Activated T-cell treated with anti-CD3 and anti-CD28 coated beads for 24 hours (primary cell): ENCODE measurements at regions not wholly inside any gene's neighbourhood (a gene's known extent, or its start where the extent isn't known, plus 50 kb on each side); places are given as distances from the start of the nearest gene placed in this dataset.

Experiments used
- DNase-seq: peaks from one replicate; pipeline ENCODE4 v3.0.0-alpha.2; 2020; ENCODE audit warnings: low read depth

DNA sequence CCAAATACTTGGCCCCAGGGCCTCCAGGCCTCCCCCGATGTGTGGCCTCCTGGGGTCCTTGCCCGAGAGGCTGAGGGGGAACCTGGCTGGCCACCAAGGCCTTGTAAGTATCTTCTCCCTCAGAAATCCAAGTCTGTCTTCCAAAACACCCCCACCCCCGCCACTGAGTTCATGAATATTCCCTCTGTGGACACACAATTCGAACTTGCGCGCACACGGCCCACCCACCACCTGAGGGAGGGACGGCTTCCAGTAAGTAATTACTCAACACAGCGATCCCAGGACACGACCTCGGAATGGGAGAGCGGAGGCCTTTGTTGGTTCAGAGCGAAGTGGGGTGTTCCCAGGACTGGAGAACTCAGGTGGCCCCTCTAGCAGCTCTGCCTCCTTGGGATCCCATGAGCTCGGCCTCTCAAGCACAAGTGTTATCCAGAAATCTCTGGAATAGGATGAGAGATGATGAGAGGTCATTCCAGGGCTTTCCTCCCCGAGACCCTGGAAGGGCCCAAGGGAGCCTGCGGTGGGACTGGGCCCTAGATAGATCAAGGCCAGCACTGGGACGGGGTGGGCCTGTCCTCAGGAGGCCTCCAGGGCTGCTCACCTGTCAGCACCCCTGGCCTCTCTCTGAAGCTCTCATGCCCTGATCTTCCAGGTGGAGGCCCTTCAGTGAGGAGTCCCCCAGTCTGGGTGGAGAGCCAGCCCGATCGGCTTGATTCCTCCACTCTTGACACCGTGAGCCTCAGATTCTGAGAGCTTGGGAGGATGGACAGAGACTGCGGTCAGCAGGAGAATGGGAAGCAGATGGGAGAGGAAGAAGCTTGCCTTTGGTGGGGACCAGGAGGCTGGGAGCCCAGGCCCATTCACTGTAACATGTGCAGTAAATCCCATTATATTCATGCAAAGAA, 219.0 kb upstream of the RTL1 start:
- DNase-seq, result no peak

GRCh38 chr14:101123618-101124510, 220.3 kb upstream of the RTL1 start:
- no peak for DNase-seq

- no peak for DNase-seq
Measured at GRCh38 chr14:101124815-101125214, 221.3 kb upstream of the RTL1 start.

GRCh38 chr14:101125313-101125712, 221.8 kb upstream of the RTL1 start:
- DNase-seq, result no peak

DNA sequence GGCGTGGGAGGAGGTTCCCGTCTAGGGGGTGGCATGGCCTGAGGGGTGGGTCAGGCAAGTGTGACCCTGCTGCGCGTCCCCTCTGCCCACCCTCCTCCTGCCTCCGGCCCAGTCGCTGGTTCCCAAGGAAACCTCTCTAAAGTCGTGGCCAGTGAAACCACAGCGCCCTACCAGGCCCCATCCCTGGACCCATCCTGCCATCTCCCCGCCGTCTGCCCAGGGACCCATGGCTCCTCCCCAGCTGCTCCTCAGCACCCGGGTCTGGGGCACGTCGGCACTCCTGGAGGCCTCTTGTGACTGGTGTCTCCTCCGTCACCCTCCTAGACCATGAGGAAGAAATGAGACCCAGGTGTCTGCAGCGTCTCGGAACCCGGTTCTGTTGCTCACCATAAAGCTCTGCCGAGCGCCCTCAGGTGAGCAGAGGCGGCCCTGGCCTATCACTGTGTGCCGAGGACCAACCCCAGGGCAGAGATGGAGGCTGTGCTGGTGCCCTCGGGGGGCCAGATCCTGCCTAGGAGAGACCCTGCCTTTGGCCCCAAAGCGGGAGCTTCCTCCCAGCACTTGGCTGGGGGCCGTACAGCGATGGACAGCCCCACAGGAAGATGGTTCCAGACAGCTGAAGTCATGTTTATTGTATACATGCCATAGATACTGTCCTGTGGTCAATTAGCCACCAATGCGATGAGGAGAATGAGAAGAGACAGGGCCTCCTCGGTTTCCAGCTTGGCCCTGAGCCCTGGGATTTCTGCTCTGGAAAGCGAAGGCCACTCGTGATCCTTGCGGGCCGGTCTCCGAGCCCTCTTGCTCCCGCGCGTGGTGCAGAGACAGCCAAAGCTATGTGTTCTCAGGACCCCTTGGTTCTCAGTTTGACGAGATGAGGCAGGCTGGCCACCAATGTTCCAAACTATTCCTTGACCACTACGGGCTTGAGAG, 222.5 kb upstream of the RTL1 start:
- DNase-seq, result no peak

- no peak for DNase-seq
Measured at GRCh38 chr14:101126731-101127130, 223.2 kb upstream of the RTL1 start.

GRCh38 chr14:101127224-101127623, 223.7 kb upstream of the RTL1 start:
- no peak for DNase-seq

- DNase-seq, result no peak
Measured at GRCh38 chr14:101128478-101129321, 225.2 kb upstream of the RTL1 start.

- DNase-seq, result no peak
Measured at GRCh38 chr14:101129521-101130167, 226.1 kb upstream of the RTL1 start.

GRCh38 chr14:101130861-101131260, 227.3 kb upstream of the RTL1 start:
- no peak for DNase-seq

DNA sequence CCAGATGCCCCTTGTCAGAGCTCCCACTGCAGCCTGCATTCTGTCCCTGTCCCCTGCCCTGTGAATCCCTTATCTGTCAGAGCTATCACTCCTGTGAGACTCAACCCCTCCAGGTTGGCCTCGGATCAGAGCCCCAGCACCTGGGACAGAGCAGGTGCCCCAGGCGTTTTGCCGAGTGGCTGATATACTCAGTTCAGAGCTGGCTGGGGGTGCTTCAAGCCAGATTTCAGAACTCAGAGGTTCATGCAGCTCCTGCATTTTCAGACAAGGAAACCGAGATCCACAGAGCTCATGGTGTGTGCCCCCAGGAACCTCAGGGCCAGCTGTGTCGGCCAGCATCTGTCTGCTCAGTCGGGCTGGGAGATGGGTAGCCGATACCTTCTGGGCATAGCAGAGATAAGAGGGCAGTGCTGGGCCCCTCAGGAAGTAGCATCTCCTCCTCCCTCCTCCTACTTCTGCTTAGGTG, 228.0 kb upstream of the RTL1 start:
- DNase-seq, result no peak

DNA sequence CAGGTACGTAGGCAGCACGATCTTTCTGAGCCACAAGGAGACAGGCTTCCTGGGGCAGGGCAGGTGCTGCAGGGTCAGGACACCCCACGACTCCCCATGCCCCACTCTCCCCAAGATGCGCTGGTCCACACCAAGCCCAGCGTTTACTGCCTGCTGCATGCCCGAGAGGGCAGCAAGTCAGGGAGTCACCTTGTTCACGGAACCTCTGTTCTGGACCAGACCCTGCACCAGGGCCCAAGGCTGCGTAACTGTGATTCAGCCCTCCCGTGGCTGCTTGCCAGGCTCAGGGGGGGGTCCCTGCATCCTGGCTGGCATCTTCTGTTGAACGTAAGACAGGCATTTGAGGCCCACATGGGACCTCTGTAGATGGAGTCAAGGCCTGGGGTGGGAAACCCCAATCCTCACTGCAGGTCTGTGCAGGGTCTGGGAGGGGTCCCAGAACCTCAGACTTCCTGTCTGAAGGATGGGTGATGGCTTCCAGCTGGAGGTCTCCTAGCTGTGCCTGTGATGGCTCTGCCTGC, 228.6 kb upstream of the RTL1 start:
- no peak for DNase-seq

DNA sequence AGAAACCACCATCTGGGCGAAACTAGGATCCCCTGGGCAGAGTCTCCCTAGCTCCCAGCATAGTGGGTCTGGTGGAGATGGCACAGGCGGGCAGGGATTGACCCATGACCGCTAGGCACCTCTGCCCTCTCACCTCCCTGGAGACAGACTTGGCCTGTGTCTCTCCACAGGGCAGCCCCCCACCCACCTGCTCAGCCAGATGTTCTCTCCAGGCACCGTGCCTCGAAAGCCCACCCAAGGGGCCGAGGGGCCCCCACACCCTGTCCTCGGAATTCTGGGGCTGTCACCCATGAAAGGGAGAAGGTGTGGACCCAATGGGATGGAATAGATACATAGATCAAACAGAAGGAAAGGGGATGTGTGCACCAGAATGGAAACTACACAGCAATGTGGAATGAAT, 229.1 kb upstream of the RTL1 start:
- DNase-seq, result no peak

GRCh38 chr14:101133068-101133467, 229.5 kb upstream of the RTL1 start:
- DNase-seq, result no peak

DNA sequence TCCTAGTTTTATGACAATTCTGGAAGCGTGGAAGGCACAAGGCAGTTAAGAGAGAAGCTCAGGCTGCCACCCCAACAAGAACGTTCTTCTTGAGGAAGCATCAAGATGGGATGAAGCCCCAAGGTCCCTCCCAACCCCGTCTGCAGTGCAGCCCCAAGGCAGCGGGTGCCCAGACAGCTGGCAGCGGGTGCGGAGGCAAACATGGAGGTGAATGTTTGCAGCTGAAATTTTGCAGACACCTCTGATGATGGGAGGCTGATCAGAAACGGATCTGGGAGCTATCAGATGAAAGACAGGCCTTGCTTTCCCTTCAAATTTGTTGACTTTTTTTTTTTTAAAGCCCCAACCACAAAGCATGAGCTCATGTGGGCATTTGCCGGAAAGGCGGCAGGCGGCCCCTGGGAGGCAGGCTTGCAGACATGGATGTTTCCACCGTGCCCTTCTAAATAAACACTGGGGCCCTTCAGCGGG, 230.7 kb upstream of the RTL1 start:
- DNase-seq, result no peak

- DNase-seq, result no peak
Measured at GRCh38 chr14:101134851-101135433, 231.4 kb upstream of the RTL1 start.

GRCh38 chr14:101135796-101136742, 232.5 kb upstream of the RTL1 start:
- no peak for DNase-seq

DNA sequence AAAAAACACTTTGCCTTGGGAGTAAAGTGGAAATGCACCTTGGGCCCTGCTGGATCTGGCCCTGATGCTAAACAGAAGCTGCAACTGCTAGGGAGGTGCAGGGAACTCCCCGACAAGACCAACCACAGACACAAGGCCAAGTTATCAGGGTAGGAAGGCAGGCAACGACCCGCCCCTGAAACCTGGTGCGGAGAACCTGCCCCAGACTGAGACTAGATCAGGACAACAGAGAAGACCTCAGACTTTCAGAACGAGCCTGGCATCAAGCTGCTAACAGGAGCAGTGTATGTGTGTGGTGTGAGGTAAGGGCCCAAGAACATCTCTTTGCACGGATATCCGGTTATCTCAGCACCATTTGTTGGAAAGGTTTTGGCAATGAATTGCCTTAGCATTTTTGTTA, 233.7 kb upstream of the RTL1 start:
- no peak for DNase-seq
